Hematopoietic multipotent progenitor cell treated with erythropoietin and hydrocortisone succinate and interleukin-3 and kit ligand, for 6 days (in vitro differentiated cells): ENCODE measurements at regions not wholly inside any gene's neighbourhood (a gene's known extent, or its start where the extent isn't known, plus 50 kb on each side); places are given as distances from the start of the nearest gene placed in this dataset.

Source experiments
- DNase-seq: peaks from one replicate; pipeline ENCODE4 v3.0.0-alpha.2; 2015

GRCh38 chr13:22594041-22594440, 586.7 kb upstream of the SGCG start:
- no peak for DNase-seq

GRCh38 chr13:22596171-22596863, 584.5 kb upstream of the SGCG start:
- no peak for DNase-seq

GRCh38 chr13:22599156-22599555, 581.6 kb upstream of the SGCG start:
- no peak for DNase-seq

GRCh38 chr13:22618002-22618401, 562.8 kb upstream of the SGCG start:
- DNase-seq = no peak

GRCh38 chr13:22625691-22626090, 555.1 kb upstream of the SGCG start:
- no peak for DNase-seq

GRCh38 chr13:22629374-22629773, 551.4 kb upstream of the SGCG start:
- DNase-seq = no peak

- no peak for DNase-seq
These were observed 538.7 kb upstream of the SGCG start for GRCh38 chr13:22642088-22642487.

- no peak for DNase-seq
These were observed 535.8 kb upstream of the SGCG start for GRCh38 chr13:22644941-22645340.

- no peak for DNase-seq
These were observed 533.5 kb upstream of the SGCG start for GRCh38 chr13:22647156-22647850.

- no peak for DNase-seq
These were observed 532.4 kb upstream of the SGCG start for GRCh38 chr13:22648320-22648801.

- DNase-seq = no peak
These were observed 528.0 kb upstream of the SGCG start for GRCh38 chr13:22652796-22653195.

GRCh38 chr13:22653866-22654265, 526.9 kb upstream of the SGCG start:
- DNase-seq = no peak

- DNase-seq = no peak
These were observed 525.5 kb upstream of the SGCG start for GRCh38 chr13:22655106-22655852.

- no peak for DNase-seq
These were observed 518.0 kb upstream of the SGCG start for GRCh38 chr13:22662771-22663170.

GRCh38 chr13:22665506-22665905, 515.3 kb upstream of the SGCG start:
- DNase-seq = no peak

GRCh38 chr13:22690756-22691155, 490.0 kb upstream of the SGCG start:
- no peak for DNase-seq

GRCh38 chr13:22693691-22694090, 487.1 kb upstream of the SGCG start:
- no peak for DNase-seq

- no peak for DNase-seq
These were observed 484.3 kb upstream of the SGCG start for GRCh38 chr13:22696433-22696832.

GRCh38 chr13:22698467-22698866, 482.3 kb upstream of the SGCG start:
- no peak for DNase-seq

- no peak for DNase-seq
These were observed 480.4 kb upstream of the SGCG start for GRCh38 chr13:22700246-22700887.

- no peak for DNase-seq
These were observed 477.1 kb upstream of the SGCG start for GRCh38 chr13:22703601-22704209.

- DNase-seq = no peak
These were observed 472.8 kb upstream of the SGCG start for GRCh38 chr13:22707946-22708345.

- DNase-seq = no peak
These were observed 463.7 kb upstream of the SGCG start for GRCh38 chr13:22717036-22717435.
